ENCODE measurements at regions not wholly inside any gene's neighbourhood (a gene's known extent, or its start where the extent isn't known, plus 50 kb on each side); places are given as distances from the start of the nearest gene placed in this dataset.

DNA sequence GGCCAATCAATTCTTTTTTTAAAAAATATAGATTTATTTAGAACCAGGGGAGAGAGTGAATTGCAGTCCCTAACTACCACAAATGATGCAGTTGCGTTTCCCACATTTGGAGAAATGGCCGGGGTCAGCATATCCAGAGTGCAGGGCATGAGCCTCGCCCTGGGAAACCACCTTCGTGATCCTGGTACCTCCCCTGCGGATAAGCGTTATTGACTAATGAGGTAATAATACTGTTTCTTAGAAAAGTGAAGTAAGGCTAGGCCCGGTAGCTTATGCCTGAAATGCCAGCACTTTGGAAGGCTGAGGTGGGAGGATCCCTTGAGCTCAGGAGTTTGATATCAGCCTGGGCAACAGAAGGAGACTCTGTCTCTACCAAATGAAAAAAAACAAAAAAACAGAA, 111.5 kb upstream of the SLC45A1 start:
- H3K9me3 ChIP-seq = no peaks in the 10 kb centered on the region
- no peaks in the 10 kb centered on the region for H3K36me3 ChIP-seq
- H3K27me3 ChIP-seq = no peaks in the 10 kb centered on the region
- no peak for DNase-seq (ENCODE audit: low spot score)
- H3K4me1 ChIP-seq = peaks cover 2 to 26% of the 10 kb centered on the region in 2 donors
- no peak overlapping the region for H3K4me3 ChIP-seq
- H3K27ac ChIP-seq = no peak overlapping the region
- TF ChIP-seq, protein P1, sequence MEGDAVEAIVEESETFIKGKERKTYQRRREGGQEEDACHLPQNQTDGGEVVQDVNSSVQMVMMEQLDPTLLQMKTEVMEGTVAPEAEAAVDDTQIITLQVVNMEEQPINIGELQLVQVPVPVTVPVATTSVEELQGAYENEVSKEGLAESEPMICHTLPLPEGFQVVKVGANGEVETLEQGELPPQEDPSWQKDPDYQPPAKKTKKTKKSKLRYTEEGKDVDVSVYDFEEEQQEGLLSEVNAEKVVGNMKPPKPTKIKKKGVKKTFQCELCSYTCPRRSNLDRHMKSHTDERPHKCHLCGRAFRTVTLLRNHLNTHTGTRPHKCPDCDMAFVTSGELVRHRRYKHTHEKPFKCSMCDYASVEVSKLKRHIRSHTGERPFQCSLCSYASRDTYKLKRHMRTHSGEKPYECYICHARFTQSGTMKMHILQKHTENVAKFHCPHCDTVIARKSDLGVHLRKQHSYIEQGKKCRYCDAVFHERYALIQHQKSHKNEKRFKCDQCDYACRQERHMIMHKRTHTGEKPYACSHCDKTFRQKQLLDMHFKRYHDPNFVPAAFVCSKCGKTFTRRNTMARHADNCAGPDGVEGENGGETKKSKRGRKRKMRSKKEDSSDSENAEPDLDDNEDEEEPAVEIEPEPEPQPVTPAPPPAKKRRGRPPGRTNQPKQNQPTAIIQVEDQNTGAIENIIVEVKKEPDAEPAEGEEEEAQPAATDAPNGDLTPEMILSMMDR (IDR thresholded peaks at IDR 0.05) = no peak

DNA sequence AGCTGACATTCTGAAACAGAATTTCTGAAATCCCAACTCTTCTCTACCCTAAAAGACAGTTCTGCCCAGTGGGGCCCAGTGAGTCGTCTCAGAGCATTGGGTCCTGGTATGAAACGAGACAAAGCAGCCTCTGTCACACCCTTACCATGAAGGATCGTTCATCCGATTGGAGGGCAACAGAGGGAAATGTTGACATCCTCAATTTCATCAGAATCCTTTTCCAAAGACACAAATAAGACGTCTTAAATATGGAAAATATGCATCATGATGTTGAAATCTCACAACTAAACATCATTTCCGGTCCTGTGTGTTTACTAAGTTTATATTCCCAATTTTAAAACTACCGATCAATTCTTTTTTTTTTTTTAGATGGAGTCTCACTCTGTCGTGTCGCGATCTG, 112.1 kb upstream of the SLC45A1 start:
- Histone ChIP-seq H3K27me3 (no peaks in the 10 kb centered on the region), H3K36me3 (no peaks in the 10 kb centered on the region), H3K4me1 (peaks cover 2 to 26% of the 10 kb centered on the region in 2 donors), H3K4me3 (no peak overlapping the region), H3K27ac (no peak overlapping the region), H3K9me3 (no peaks in the 10 kb centered on the region)
- TF ChIP-seq, protein P1 (IDR thresholded peaks at IDR 0.05) = no peak
- DNase-seq (ENCODE audit: low spot score) = no peak

DNA sequence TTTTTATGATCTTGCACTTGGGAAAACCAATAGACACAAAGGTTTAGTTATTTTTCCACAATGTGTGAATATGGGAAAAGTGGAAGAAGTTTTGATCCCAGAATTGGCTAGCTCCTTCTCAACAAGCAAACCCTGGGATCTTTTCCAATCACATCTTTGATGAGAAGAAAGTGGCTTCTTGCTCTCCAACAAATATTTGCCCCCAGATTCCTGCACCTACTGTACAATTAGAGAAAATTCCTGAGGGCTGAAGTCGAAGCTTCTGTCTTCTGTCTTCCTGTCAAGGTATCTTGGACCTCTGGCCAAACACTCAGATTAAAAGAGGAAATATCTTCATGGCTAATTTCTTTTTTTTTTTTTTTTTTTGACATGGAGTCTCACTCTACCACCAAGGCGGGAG, 113.1 kb upstream of the SLC45A1 start:
- Histone ChIP-seq H3K4me1 (peaks cover 2 to 26% of the 10 kb centered on the region in 2 donors), H3K27me3 (no peaks in the 10 kb centered on the region), H3K36me3 (no peaks in the 10 kb centered on the region), H3K4me3 (no peak overlapping the region), H3K27ac (no peak overlapping the region), H3K9me3 (no peaks in the 10 kb centered on the region)
- DNase-seq (ENCODE audit: low spot score) = no peak
- TF ChIP-seq, protein P1 (IDR thresholded peaks at IDR 0.05) = no peak

DNA sequence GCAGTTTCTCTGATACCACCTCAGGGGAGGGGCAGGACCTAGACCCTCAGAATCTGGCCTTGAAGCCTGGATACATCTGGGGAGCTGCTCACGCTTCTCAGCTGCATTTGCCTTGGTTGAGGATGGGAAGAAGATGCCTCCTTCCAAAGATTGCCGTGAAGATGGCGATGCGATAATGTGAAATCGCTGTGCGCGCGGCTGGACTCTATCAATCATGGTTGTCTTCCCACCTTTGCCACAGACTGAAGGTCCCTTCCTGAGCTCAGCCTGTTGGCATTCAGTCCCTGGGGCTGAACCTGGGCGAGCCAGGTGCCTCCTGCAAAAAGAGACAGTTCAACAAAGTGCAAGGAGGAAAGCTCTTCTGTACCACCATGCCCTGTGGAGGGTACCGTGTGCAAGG, 114.4 kb upstream of the SLC45A1 start:
- Histone ChIP-seq H3K27ac (peak overlapping the region in 1 of 2 donors; percentile 63), H3K36me3 (no peaks in the 10 kb centered on the region), H3K4me1 (peaks cover 2 to 26% of the 10 kb centered on the region in 2 donors), H3K27me3 (no peaks in the 10 kb centered on the region), H3K4me3 (no peak overlapping the region), H3K9me3 (no peaks in the 10 kb centered on the region)
- TF ChIP-seq, protein P1 (IDR thresholded peaks at IDR 0.05) = no peak
- no peak for DNase-seq (ENCODE audit: low spot score)

DNA sequence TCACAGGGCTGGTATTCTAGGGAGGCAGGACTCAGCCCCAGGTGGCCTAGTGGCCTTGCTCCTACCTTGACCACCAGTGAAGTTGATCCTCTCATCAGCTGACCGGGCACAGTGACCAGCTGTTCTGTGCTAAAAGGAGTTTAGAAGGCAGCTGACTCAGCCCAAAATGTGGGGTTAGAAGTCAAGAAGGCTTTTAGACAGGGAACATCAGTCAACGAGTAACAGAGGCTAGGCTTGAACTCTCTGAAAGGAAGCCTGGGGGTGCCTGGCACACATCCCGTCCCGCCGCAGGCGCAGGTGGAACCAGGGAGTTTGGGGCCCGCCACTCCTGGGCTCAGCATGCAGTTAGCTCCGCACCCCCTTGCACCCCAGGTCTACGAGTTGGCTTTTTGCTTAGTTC, 114.9 kb upstream of the SLC45A1 start:
- DNase-seq (ENCODE audit: low spot score) = no peak
- Histone ChIP-seq H3K36me3 (no peaks in the 10 kb centered on the region), H3K4me3 (no peak overlapping the region)

More for the DNA sequence above, 114.9 kb upstream of the SLC45A1 start:
- H3K4me1 ChIP-seq = peaks cover 2 to 30% of the 10 kb centered on the region in 2 donors
- H3K27ac ChIP-seq = peak overlapping the region; percentile 63 to 76
- TF ChIP-seq, protein P1 (IDR thresholded peaks at IDR 0.05) = no peak
- no peaks in the 10 kb centered on the region for H3K9me3 ChIP-seq
- H3K27me3 ChIP-seq = no peaks in the 10 kb centered on the region

Data from right atrium auricular region (tissue), 2 donors.